Liver (tissue), 3 donors: ENCODE measurements at regions not wholly inside any gene's neighbourhood (a gene's known extent, or its start where the extent isn't known, plus 50 kb on each side); places are given as distances from the start of the nearest gene placed in this dataset.

Experiments
- CTCF ChIP-seq: fragments of 150-350 bp; IDR thresholded peaks from 2 replicates; pipeline ENCODE4 v1.5.1; 2017; ENCODE audit warnings: improper control_type of control experiment, low read depth, low read length; ENCODE audit not compliant: missing input control
- RXRA ChIP-seq, 2 donors: IDR thresholded peaks; 2 replicates each; pipeline ENCODE4 v1.6.1; 2017 to 2018; ENCODE audit warnings: antibody characterized with exemption in 2 of 2, mild to moderate bottlenecking in 1 of 2
- donor health status: healthy.
- donor health status: healthy.

- TF ChIP-seq CTCF (no peak), RXRA (IDR thresholded peaks at IDR 0.05) (no peak)
These were observed 264.3 kb downstream of the TXNL1 start for GRCh38 chr18:56374007-56374655.
